ENCODE measurements at regions not wholly inside any gene's neighbourhood (a gene's known extent, or its start where the extent isn't known, plus 50 kb on each side); places are given as distances from the start of the nearest gene placed in this dataset.

DNA sequence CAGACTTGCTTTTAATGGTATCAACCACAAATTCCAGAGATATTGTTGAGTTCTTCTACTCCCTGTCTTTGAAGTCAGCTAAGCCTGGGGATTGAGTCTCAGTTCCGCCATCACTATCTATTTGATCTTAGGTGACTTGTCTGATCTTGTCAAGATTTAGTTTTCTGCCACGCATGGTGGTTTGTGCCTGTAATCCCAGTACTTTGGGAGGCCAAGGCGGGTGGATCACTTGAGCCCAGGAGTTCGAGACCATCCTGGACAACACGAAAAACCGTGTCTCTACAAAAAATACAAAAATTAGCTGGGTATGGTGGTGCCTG lies 376.9 kb downstream of the FGF9 start:
- TF ChIP-seq POLR2AphosphoS5 (IDR thresholded peaks at IDR 0.05; ENCODE audit: low read depth, low read length) (no peak), TAF1 (IDR thresholded peaks at IDR 0.05; ENCODE audit: borderline replicate concordance, insufficient read depth, low read length) (no peak), SIN3A (IDR thresholded peaks at IDR 0.05; ENCODE audit: borderline replicate concordance, insufficient read depth, low read length) (no peak), FOXP2 (optimal IDR thresholded peaks at IDR 0.05; ENCODE audit: borderline replicate concordance, extremely low read depth, extremely low read length, insufficient read depth) (no peak)
- TF ChIP-seq, protein P1, sequence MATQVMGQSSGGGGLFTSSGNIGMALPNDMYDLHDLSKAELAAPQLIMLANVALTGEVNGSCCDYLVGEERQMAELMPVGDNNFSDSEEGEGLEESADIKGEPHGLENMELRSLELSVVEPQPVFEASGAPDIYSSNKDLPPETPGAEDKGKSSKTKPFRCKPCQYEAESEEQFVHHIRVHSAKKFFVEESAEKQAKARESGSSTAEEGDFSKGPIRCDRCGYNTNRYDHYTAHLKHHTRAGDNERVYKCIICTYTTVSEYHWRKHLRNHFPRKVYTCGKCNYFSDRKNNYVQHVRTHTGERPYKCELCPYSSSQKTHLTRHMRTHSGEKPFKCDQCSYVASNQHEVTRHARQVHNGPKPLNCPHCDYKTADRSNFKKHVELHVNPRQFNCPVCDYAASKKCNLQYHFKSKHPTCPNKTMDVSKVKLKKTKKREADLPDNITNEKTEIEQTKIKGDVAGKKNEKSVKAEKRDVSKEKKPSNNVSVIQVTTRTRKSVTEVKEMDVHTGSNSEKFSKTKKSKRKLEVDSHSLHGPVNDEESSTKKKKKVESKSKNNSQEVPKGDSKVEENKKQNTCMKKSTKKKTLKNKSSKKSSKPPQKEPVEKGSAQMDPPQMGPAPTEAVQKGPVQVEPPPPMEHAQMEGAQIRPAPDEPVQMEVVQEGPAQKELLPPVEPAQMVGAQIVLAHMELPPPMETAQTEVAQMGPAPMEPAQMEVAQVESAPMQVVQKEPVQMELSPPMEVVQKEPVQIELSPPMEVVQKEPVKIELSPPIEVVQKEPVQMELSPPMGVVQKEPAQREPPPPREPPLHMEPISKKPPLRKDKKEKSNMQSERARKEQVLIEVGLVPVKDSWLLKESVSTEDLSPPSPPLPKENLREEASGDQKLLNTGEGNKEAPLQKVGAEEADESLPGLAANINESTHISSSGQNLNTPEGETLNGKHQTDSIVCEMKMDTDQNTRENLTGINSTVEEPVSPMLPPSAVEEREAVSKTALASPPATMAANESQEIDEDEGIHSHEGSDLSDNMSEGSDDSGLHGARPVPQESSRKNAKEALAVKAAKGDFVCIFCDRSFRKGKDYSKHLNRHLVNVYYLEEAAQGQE (IDR thresholded peaks at IDR 0.05; ENCODE audit: insufficient read depth in 1 of 2, low read depth in 2 of 2, low read length in 2 of 2): no peak
